Activated CD4-positive, CD25-positive, alpha-beta regulatory T cell treated with anti-CD3 and anti-CD28 coated beads, Interleukin-2, amount 50 U/mL, for 16 hours (primary cell): ENCODE measurements at regions not wholly inside any gene's neighbourhood (a gene's known extent, or its start where the extent isn't known, plus 50 kb on each side); places are given as distances from the start of the nearest gene placed in this dataset.

Source experiments
- DNase-seq: peaks from one replicate; pipeline ENCODE4 v3.0.0-alpha.2; 2020; ENCODE audit warnings: low read depth, low spot score

GRCh38 chr13:95497381-95497807 is 55.1 kb upstream of the CLDN10 start:
- DNase-seq: no peak

GRCh38 chr13:95498886-95499285 is 53.6 kb upstream of the CLDN10 start:
- DNase-seq: no peak

GRCh38 chr13:95499811-95500712 is 52.5 kb upstream of the CLDN10 start:
- no peak for DNase-seq

GRCh38 chr13:95502216-95502615 is 50.3 kb upstream of the CLDN10 start:
- DNase-seq: no peak
